Colonic mucosa (tissue), 4 donors: ENCODE measurements at regions not wholly inside any gene's neighbourhood (a gene's known extent, or its start where the extent isn't known, plus 50 kb on each side); places are given as distances from the start of the nearest gene placed in this dataset.

Source experiments
- DNase-seq: peaks from one replicate; pipeline ENCODE4 v3.0.0-alpha.2; 2020
- H3K27ac ChIP-seq: fragments of 200-600 bp; one replicate; pipeline ENCODE4 v1.8.0; 2021
- H3K27me3 ChIP-seq: fragments of 200-600 bp; one replicate; pipeline ENCODE4 v1.8.0; 2021
- H3K36me3 ChIP-seq: fragments of 200-600 bp; one replicate; pipeline ENCODE4 v1.8.0; 2021
- H3K4me1 ChIP-seq: fragments of 200-600 bp; one replicate; pipeline ENCODE4 v1.8.0; 2021; ENCODE audit warnings: mild to moderate bottlenecking
- H3K4me3 ChIP-seq: fragments of 200-600 bp; one replicate; pipeline ENCODE4 v1.8.0; 2021
- H3K9ac ChIP-seq, 2 donors: one replicate each; pipeline ENCODE4 v1.7.0; 2013; ENCODE audit warnings: control low read depth in 2 of 2, low read depth in 2 of 2, low read length in 2 of 2
- H3K9me3 ChIP-seq: fragments of 200-600 bp; one replicate; pipeline ENCODE4 v1.8.0; 2021
- intact Hi-C: fragments of 100-400 bp; cut with DNase I; formaldehyde crosslinking; loops from one replicate; pipeline ENCODE4 v1.14.1; 2022
- TF ChIP-seq, protein P1 (sequence below): fragments of 200-600 bp; IDR thresholded peaks from one replicate; pipeline ENCODE4 v1.8.0; 2022; ENCODE audit warnings: antibody characterized with exemption, mild to moderate bottlenecking
- donor health status: healthy.
- donor health status: DM: no; HTN: no; CAD: no.
- donor health status: DM: no; HTN: no; CAD: no.

DNA sequence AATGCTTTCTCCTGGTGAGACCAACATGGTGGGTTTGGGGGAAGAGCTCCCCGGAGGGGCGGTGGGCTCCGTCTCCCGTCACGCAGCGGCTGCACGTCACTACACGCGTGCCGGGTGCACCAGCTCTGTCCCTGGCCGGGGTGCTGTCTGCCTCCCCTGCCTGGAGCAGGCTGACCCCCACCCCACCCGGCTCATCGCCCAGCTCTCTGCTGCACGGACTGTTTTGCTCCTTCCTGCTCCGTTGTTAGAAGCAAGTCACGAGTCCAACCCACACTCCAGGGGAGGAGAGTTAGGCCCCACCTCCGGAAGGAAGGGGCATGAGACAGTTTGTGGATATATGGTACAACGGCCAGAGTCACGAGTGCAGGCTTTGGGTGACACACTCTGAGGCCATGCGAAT lies 364.9 kb downstream of the BRD1 start:
- DNase-seq, result no peak
- Histone ChIP-seq H3K27ac (no peak overlapping the region), H3K27me3 (no peaks in the 10 kb centered on the region), H3K9me3 (no peaks in the 10 kb centered on the region), H3K9ac (no peak overlapping the region), H3K36me3 (no peaks in the 10 kb centered on the region), H3K4me3 (no peak overlapping the region), H3K4me1 (no peaks in the 10 kb centered on the region)
- TF ChIP-seq, protein P1, sequence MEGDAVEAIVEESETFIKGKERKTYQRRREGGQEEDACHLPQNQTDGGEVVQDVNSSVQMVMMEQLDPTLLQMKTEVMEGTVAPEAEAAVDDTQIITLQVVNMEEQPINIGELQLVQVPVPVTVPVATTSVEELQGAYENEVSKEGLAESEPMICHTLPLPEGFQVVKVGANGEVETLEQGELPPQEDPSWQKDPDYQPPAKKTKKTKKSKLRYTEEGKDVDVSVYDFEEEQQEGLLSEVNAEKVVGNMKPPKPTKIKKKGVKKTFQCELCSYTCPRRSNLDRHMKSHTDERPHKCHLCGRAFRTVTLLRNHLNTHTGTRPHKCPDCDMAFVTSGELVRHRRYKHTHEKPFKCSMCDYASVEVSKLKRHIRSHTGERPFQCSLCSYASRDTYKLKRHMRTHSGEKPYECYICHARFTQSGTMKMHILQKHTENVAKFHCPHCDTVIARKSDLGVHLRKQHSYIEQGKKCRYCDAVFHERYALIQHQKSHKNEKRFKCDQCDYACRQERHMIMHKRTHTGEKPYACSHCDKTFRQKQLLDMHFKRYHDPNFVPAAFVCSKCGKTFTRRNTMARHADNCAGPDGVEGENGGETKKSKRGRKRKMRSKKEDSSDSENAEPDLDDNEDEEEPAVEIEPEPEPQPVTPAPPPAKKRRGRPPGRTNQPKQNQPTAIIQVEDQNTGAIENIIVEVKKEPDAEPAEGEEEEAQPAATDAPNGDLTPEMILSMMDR, result no peak
- intact Hi-C loops, result no loop called here

DNA sequence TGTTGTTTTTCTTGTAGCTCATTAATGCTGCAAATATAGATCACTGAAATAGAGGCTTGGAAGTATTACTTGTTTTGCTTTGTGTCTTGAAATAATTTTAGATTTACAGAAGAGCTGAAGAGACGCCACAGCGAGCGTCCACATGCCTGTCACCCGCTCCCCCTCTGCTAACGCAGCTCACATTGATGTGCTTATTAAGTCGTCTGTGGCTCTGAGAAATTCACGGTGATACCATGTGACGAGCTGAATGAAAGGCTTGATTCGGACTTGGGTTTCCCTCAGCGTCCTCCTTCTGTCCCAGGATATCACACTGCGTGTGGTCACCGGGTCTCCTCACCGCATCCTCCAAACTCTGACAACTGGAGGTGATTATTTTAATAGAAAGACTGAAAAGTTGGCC lies 365.4 kb downstream of the BRD1 start:
- H3K27ac ChIP-seq, result no peak overlapping the region
- no peak overlapping the region for H3K9ac ChIP-seq
- no peaks in the 10 kb centered on the region for H3K36me3 ChIP-seq
- no peaks in the 10 kb centered on the region for H3K27me3 ChIP-seq
- no peak for DNase-seq
- TF ChIP-seq, protein P1, result no peak
- H3K9me3 ChIP-seq, result no peaks in the 10 kb centered on the region
- H3K4me3 ChIP-seq, result no peak overlapping the region
- intact Hi-C loops, result no loop called here
- H3K4me1 ChIP-seq, result no peaks in the 10 kb centered on the region

DNA sequence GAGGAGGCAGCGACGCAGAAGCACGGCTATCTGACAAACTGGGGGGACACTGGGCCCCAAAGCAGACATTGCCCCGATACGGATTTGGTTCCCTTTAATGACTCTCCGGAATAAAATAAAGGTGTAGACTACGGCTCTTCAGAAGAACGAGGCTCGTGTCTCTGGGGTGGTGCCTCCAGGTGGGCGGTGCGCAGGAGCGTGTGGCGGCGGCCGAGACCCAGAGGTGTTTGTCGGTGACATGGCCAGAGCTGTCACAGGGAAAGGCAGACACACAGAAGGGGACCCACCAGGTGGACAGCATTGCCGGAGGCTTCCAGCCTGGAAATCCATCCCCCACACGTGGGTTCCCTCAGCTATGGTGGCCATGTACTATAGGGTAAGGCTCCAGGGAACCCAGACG lies 366.0 kb downstream of the BRD1 start:
- no peak for DNase-seq
- H3K9me3 ChIP-seq, result no peaks in the 10 kb centered on the region

DNA sequence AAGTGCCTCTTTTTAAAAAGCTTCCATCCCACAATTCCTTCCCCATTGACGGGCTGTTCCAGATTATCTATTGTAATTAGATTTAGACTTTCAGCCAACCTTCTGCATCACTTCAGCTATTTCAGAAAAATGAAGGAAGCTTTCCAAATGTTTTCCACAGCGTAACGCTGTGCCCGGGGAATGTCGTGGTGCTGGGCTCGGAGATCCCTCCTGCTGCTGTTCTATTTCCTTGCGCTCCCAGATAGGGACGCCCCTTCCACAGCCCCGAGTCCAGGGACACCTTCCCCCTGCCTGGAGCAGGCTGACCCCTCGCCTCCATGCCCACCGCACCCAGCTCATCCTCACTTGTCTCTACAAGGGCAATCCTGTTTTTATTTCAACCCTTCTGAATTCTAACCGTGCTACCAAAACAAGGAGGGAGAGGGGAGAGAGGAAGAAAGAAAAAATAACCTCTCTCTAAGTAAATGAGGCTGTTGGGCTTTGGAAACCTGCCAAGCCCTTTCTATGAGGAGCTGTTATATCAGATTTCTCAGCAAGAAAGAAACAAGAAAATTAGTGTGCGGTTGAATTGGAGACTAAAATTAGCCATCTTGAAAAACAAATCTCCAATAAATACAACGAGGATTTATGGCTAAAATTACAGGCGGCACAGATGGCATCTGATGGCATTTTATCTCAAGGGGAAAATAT lies 366.9 kb downstream of the BRD1 start:
- intact Hi-C loops, result no loop called here
- TF ChIP-seq, protein P1, result no peak
- H3K4me1 ChIP-seq, result no peaks in the 10 kb centered on the region
- H3K27ac ChIP-seq, result no peak overlapping the region
- H3K27me3 ChIP-seq, result no peaks in the 10 kb centered on the region
- no peak overlapping the region for H3K4me3 ChIP-seq
- H3K9me3 ChIP-seq, result no peaks in the 10 kb centered on the region
- no peak for DNase-seq
- H3K36me3 ChIP-seq, result no peaks in the 10 kb centered on the region
- no peak overlapping the region for H3K9ac ChIP-seq

More for the DNA sequence above, 366.0 kb downstream of the BRD1 start:
- Histone ChIP-seq H3K27me3 (no peaks in the 10 kb centered on the region), H3K9ac (no peak overlapping the region), H3K36me3 (no peaks in the 10 kb centered on the region), H3K4me3 (no peak overlapping the region), H3K4me1 (no peaks in the 10 kb centered on the region), H3K27ac (no peak overlapping the region)
- intact Hi-C loops, result no loop called here
- TF ChIP-seq, protein P1, result no peak

DNA sequence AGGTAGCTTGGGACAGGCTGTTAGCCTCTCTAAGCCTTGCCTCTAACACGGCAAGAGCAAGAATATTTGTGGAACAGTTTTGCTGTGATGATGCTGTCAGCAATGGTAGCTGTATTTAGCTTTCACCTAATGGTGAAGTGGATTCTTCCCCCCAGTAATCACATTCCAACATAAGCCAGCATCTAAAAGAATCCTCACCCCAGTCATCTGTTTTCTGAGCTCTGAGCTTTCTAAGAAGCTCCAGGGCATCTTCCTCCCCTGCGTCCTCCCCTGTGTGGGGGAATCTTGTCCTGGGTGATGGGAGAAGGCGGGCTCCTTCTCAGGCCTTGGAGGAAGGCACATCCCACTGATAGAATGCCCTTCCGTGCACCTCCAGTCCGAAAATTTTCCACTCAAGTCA lies 367.6 kb downstream of the BRD1 start:
- no peak overlapping the region for H3K4me3 ChIP-seq

More for the DNA sequence above, 367.6 kb downstream of the BRD1 start:
- Histone ChIP-seq H3K36me3 (no peaks in the 10 kb centered on the region), H3K4me1 (no peaks in the 10 kb centered on the region), H3K27ac (no peak overlapping the region), H3K9ac (no peak overlapping the region), H3K27me3 (no peaks in the 10 kb centered on the region), H3K9me3 (no peaks in the 10 kb centered on the region)
- TF ChIP-seq, protein P1, result no peak
- intact Hi-C loops, result no loop called here
- DNase-seq, result no peak
